ENCODE measurements at regions not wholly inside any gene's neighbourhood (a gene's known extent, or its start where the extent isn't known, plus 50 kb on each side); places are given as distances from the start of the nearest gene placed in this dataset.

DNA sequence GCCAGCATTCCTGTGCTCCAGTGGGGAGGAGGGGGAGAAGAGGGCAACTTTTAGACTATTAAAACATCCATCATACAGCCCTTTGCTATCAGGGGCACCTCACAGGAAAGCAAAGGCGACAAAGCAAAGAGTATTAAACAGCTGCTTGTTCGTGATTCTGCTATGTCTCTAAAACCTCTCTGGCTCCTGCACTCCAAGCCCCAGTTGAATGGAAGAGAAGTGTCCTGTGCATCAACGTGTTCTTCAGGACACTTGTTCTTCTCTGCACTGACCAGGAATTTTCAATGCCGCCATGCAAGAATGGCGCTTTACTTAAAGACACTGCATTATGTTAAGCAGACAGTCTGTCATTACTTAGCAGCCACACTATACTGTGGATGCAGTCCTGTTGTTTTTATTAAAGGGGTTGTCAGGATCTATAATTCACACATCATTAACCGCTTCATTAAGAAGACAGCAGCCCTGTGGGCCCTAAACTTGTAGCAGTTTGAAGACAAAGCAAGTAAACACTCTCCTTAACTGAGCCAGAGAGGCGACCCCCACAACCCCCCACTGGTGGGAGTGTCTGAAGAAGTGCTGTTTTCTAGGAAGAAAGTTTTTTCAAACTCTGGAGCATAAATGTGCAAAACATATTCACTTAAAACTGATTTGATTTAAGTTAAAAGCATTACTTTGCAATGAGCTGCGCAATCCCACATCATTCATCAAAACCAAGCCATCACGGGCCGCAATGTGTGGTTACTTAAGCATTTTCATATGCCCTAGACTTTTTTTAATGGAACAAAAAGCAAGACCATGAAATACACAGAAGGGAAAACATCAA lies 164.5 kb downstream of the ZNF608 start:
- no peak for DNase-seq

DNA sequence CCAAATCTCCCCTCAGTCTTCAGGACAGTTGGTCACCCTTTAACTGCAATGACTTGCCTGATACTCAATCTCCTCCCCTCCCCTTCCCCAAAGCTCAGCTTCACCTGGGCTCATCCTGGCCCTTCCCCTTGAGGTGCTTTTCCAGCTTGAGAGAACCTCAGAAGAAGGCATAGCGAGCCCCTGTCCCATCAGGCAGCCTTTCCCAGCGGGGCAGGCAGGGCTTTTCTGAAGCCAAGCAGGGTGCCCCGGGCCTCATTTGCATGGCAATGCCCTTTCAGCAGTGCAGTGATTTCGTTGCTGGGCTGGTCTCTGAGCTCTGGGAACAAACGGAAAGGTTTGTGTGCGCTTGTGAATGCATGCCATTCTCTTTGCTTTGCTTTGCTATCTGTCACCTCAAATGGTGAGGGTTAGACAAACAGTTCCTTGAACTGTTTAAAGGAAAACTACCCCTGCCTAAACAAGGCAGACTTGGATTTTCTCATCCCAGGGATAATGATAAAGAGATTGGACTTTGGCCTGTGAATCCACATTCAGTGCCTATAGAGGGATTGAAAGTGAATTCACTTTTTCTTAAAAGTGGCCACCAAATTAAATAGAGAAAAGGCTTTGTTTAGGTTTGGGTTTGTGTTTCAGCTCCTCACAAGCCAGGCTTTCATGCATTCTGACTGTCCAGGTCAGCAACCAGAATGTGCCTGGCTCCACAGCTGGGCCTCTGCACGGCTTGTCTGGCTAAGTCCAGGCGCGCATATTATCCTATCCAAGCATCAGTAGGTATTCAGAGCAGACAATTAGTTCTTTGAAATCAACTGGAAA lies 165.3 kb downstream of the ZNF608 start:
- DNase-seq: peak; percentile 40

DNA sequence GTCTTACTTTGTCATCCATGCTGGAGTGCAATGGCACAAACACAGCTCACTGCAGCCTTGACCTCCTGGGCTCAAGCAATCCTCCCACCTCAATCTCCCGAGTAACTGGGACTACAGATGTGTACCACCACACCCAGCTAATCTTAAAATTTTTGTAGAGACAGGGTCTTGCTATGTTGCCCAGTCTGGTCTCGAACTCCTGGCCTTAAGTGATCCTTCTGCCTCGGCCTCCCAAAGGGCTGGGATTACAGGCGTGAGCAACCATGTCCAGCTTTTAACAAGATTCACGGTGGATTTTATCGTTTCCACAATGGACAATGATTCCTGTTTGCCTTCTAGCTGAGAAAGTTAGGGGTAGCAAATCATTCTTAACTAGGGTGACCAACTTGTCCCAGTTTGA lies 165.9 kb downstream of the ZNF608 start:
- no peak for DNase-seq

DNA sequence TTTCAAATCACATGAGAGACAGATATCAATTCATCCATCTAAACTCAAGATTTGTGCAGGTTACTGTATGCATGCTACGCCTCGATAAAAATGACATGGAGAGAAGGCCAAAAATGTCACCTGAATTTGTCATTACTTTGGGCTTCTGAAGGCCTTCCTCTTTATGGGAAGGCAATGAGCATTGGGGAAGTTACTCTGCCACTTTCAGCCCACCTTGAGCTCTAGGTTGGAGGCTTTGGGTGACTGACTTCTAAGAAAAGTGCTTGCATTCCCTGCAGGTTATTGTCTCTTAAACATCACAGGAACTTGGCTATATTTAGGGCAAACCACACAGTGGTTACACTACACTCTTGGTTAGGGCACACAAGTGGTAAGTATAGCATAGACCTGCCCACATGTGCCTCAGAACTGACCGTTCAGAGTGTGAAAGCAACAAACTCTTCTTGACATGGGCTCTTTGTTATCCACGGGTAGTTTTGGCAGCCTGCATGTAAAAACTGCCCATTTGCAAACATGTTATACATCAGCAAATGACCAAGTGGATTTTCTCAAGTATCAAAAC lies 169.5 kb downstream of the ZNF608 start:
- no peak for DNase-seq

DNA sequence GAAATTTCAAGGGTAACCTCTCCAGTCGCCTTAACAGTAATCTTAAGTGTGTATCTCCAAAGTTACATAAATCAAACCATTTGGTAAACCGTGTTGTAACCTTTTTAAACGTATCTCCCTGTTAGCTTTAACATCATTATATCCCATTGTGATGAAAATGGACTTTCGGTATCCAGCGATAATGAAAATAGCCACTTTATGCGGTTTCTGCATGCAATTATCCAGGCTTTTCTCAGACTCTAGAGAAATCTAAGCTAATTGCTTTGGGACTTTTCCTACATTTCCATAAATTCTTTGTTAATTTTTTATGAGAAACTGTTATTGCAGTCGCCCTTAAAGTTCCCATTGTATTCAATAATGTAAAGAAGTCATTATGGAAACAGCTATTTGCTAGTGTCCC lies 170.7 kb downstream of the ZNF608 start:
- no peak for DNase-seq

DNA sequence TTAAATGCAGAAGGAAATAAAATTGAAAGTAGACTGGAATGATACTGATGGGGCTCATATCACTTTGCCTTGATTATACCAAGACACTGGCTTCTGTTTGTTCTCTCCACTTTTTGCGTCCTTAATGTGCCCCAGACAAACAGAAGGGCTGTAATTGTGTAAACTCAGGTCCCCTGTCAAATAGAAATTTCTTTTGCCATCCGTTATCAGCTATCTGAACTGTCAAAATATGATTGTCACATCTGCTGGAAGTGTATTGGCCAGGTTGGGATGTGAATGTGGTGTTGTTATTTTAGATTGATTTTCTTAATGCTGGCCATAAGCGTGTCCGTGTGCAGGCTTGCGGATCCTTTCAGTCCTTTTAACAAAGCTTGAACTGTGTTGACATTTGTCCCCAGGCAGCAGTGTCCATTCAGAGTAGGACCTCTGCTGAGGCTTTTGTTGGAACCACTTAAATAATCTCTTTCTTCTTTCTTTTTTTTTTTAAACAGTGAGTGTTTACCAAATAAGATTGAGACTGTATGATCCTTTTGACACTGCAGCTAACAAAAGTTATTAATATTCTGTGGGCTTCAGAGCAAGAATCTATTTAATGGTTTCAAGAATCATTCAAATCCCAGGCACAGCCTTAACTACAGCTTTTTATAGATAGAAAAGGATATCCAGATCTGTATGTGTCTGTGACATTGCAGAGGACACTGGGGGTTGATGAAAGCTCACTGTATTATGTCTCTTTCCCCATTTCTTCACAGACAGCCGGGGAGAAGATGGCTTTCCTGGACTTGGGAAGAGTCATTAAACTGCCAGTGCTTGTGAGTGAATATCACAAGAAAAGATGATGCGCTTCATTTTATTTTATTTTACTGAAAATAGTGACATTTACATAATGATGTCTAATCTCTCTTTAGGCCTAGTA lies 171.7 kb downstream of the ZNF608 start:
- DNase-seq: peak; percentile 68

DNA sequence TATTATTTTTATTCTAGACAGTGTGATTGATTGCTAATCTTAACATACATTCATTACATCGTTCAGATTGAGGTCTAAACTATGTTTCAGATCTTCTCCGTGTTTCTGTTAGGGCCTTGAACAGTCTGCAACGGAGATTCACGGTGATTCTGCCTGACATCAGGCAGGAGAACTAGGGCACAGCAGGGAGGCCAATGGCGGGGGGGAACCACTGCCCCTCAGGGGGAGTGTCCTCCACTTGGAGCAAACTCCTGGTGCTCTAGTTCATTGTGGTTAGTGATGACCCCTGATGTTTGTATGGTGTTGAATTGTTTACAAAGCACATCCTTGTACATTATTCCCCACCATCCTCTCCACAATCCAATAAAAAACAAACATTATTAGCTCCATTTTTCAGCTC lies 173.5 kb downstream of the ZNF608 start:
- no peak for DNase-seq

DNA sequence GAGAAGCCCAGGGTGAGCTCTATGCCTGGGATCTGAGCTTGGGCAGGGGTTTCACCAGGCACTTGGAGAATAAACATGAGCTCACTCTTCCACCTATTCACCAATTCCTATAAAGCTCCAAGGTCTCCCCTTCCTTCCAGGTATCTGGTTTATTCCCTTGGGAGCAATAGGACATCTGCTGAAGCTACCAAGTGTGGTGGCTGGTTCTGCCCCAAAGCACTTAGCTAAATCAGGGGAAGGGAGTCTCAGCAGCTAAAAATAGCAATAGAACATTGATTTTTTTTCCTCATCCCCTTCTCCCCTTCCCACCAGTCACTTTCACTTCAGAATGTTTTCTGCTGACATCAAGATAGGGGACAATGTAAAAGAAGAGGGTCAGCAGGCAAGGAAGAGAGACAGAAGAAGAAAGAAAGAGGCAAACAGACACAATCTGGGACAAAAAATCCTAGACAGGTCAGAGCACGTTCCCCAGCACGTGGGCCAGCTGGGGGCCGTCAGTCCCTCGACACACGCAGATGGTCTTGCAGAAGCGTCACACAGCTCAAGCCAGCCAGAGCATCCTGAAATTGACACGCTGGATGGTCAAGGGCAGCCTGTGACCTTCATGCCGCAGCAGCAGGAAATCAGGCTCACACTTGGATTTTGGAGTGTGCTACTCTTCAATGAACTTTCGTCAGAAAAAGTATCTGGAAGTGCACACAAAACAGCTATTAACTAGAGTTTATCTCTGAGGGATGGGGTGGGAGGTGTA lies 176.0 kb downstream of the ZNF608 start:
- DNase-seq: no peak

DNA sequence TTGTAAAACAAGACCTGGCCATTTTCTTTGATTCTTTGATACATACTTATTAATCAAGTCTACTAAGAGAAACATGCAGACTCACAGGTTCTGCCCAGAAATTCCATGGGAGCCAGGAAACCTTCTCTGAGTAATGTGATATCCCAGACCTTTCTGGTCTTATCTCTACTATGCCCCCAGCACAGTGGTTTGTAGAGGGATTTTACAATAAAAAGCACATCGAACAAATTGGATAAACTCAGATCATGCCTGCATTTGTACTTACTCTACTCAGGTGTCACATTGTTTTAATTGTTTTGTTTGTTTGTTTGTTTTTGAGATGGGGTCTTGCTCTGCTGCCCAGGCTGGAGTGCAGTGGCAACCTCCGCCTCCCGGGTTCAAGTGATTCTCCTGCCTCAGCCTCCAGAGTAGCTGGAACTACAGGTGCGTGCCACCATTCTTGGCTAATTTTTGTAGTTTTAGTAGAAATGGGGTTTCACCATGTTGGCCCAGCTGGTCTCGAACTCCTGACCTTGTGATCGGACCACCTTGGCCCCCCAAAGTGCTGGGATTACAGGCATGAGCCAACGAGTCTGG lies 179.5 kb downstream of the ZNF608 start:
- no peak for DNase-seq

DNA sequence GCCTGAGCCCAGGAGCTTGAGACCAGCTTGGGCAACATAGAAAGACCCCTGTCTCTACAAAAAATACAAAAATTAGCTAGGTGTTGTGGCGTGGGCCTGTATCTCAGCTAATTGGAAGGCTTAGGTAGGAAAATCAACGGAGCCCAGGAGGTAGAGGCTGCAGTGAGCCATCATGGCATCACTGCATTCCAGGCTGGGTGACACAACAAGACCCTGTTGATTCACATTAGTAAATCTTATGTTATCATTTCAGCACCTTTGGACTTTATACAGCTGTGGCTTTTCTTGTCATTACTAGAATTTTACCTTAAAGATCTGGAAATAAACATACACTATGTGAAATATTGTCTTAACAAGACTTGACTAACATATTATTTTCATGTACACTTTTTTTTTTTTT lies 185.0 kb downstream of the ZNF608 start:
- DNase-seq: no peak

DNA sequence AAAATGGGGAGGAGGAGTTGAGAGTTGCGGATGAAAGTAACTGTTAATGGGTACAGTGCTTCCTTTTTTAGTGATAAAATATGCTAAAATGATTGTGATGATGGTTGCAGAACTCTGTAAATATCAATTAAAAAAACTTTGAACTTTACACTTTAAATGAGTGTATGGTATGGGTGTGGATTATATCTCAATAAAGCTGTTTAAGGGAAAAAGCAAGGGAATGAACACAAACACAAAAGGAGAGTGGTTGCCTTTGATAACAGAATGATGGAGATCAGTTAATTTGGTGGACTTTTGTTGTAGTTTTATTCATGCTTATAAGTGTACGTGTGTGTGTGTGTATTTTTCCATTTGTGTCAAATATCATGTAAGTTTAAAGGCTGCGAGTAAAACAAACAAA lies 186.1 kb downstream of the ZNF608 start:
- DNase-seq: no peak

DNA sequence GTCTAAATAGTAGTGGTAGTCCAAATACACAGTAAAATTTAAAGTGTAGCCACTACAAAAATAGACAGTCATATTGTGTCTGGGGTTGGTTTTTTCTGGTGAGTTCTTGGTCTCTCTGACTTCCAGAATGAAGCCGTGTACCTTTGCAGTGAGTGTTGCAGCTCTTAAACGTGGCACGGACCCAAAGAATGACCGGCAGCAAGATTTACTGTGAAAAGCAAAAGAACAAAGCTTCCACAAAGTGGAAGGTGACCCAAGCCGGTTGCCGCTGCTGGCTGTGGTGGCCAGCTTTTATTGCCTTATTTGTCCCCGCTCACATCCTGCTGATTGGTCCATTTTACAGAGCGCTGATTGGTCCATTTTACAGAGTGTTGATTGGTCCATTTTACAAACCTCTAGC lies 188.7 kb downstream of the ZNF608 start:
- no peak for DNase-seq

DNA sequence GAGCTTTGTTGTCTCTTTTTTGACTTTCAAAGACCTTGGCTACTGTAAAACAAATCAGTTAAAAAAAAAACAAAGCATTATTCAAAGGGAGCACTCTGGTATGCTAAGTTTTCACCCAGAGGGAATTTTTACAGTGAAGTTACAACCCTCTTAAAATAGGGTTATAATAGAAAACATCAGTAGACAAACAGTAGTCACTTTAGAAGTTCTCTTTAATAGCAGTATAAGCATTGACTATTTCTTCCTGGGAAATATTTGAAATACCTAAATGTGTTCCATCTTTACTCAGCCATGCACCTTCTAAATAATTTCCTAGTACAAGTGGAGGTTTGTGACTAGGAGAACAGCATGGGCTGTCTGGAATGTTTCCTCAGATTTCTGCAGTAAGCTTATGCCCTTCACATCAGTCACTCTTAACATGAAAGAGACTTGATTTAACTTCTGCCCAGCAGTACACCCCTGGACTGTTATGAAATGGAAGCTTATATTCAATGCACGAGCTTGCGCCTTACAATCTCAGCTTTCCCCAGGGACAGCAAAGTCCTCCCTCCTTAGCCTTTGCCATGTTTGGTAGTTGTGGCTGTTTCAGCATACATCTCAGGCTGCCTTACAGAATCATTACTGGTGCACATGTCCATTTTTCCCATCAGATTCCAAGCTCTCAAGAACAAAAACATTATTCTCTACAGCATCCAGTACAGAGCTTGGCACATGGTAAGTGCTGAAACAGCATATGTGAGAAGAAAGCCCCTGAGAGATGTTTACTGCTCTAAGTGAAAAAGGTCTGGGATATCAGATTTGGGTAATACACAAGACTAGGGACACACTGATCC lies 191.5 kb downstream of the ZNF608 start:
- DNase-seq: no peak

DNA sequence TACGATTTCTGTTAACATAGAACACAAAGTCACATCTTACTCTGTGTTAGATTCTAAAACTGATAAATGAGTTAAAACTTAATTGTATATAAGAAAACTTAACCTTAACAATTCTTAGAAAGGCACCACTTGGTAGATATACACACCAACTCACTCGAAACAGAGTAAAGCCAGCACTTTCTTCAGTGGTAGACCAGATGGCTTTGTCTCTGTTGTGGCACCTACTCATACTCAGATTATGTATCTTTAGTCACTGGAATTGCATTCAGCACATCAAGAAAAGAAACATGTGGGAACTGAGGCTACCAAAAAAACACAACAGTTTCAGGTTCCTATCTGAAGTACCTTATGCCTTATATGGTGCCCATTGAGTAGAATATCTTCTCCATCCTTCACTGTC lies 192.5 kb downstream of the ZNF608 start:
- no peak for DNase-seq

DNA sequence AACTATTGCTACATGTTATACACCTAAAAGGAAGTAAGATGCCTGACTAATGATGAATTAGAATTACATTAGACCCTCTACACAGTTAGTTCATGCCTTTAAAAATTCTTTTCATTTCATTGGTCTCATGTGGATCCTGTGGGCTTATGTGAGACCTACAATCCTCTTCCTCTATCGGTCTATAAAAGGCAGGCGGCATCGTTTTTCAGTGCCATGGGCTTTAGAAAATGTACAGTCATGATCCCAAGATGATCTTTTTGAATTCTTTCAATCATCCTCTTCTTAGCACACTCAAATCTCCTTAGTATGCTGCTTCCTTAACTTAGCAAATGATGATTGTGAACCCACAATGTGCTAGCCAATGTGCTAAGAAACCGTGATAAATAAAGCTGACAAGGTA lies 193.9 kb downstream of the ZNF608 start:
- DNase-seq: no peak

DNA sequence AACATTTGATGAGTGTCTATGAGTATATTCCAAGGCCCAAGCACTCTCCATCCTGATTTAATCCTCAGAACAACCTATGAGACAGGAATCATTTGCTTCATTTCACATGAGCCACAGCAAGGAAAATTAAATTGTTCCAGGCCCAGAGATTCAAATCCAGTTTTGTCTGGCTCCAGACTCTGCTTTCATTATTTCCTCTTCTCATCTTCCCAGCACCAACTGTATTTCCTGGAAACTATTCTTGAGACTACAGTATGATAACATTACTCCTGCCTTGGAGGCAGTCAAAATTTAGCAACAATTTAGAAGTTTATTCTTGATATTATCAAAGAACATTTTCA lies 194.5 kb downstream of the ZNF608 start:
- DNase-seq: no peak

DNA sequence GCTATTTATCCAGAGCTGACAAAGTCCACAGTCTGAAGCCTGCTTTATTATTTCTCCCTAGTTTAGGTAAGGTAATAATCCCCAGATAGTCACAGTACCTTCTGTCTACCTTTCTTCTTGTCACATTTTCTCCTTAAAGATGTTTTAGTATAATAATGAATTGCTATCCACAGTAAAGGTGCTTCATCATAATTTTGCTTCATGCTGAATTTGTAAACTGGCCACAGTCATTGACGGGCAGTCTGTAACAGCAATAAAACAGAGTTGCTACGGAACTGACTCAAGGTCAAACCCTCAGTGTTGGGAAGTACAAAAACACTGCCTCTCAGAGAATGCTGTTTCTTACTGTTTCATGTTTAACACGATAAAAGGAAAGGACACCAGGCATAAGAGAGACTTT lies 195.7 kb downstream of the ZNF608 start:
- DNase-seq: no peak

DNA sequence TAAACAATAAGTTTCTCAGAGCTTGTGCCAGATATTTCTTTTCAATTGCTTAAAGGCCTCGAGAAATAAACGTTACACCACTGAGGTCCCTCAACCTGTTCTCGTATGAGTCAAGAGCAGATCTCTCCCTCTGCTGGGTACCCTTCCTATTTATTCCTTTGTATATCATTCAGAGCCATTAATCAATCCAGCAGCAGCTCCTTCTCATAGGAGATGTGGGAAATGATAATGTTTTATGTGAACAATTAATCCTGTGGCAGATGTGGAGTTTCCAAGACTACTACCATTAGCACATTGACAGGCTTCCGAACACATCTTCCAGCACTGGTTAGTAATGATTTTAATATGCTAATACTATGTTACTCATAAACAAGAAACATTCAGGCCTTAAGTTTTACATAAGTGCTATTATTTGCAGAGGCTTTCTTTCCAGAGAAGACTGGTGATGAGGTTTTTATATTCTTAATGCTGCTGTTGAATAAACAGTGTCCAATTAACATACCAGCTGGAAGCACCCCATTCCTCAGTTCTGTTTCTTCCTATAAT lies 196.5 kb downstream of the ZNF608 start:
- DNase-seq: no peak

DNA sequence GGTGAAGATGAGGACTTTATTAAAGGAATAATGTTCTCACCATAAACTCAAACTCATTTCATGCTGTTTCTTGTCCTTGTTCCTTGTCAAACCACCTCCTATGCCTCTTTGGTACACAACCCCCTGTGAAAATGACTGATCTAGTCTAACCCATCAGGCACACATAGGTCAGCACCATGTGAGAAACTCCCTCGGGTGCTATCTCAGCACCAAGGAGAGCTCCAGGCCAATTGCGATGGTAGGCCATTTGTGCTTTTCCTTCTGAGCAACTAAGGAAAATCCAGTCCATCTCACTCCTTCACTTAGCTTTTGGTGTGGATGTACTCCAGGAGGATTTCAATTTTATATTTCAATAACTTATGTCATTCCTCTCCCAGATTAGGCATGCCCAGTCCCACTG lies 199.8 kb downstream of the ZNF608 start:
- DNase-seq: no peak

DNA sequence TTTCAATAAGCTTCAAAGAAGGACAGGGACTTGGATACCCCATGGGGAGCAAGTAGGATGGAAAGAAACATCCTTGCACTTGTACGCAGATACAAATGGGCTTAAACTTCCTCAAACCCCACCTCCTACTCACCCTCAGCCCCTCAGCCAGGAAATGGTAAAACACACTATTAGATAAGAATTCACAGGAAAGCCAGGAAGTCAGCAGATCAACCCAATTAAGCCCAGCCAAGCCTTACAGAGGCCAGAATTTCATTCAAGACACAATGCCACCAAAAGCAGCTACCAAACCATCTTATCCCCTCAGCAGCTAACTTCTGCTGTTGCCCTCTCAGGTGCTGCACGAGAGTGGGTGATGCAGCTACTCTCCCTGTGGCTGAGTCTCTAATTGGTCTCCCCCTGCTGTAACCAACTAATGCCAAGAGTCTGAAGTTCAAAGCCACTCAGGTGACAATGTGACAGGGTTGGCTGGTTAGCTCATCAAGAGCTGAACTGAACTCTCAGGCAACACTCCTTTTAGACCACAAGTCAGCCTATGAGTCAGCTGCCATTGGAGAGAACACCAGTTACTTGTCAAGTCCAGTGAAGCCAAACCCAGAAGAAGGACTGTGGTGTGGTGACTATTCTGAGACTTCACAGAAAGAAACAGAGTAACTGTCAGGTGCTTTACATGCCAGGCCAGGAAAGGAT lies 201.9 kb downstream of the ZNF608 start:
- peak; percentile 51 for DNase-seq
